PC-9 (cell line): ENCODE measurements at regions not wholly inside any gene's neighbourhood (a gene's known extent, or its start where the extent isn't known, plus 50 kb on each side); places are given as distances from the start of the nearest gene placed in this dataset.

Experiments
- CTCF ChIP-seq: fragments of 200-600 bp; sonication (generic); conservative IDR thresholded peaks from 2 replicates; pipeline ENCODE4 v1.6.1; 2017; ENCODE audit warnings: mixed run types, antibody characterized with exemption, mild to moderate bottlenecking, moderate library complexity
- EZH2 ChIP-seq: fragments of 200-600 bp; sonication (generic); IDR thresholded peaks from 2 replicates; pipeline ENCODE4 v1.8.0; 2017; ENCODE audit warnings: antibody characterized with exemption, low read depth

GRCh38 chr10:62694537-62695126 is 109.9 kb upstream of the ADO start:
- TF ChIP-seq CTCF (no peak), EZH2 (no peak)
